ENCODE measurements at regions not wholly inside any gene's neighbourhood (a gene's known extent, or its start where the extent isn't known, plus 50 kb on each side); places are given as distances from the start of the nearest gene placed in this dataset.

- DNase-seq: no peak
Measured at GRCh38 chr5:174236070-174236469, 190.6 kb downstream of the NSG2 start.

- DNase-seq: no peak
Measured at GRCh38 chr5:174239718-174240117, 194.2 kb downstream of the NSG2 start.

GRCh38 chr5:174242573-174242972, 197.1 kb downstream of the NSG2 start:
- no peak for DNase-seq

- DNase-seq: no peak
Measured at GRCh38 chr5:174243904-174244303, 198.4 kb downstream of the NSG2 start.

DNA sequence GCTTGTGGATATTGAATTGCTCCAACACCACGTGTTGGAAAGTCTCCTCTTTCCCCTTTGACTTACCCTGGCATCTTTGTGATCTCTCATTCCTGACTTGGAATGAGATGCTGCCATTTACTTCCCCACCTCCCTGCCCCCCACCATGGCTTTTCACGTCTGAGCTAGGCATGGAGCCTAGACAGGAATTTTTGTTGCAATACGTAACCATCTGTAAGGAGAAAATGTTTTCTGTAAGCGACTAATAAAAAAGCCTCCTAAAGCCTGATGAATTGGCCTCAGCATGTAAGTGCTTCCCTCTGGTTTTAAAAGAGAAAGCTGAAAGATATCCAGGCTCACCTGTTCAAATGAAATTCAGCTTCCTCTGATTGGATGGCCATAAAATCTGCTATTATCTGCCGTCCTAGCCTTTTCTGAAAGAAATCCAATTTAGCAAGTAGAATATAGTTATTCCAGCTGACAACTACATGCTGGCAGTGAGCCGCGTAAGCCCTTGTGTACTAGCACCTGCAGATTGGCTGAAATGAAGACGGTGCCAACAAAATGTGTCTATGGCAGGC, 200.1 kb downstream of the NSG2 start:
- DNase-seq: no peak

- DNase-seq: no peak
Measured at GRCh38 chr5:174246743-174247142, 201.2 kb downstream of the NSG2 start.

GRCh38 chr5:174247301-174247700, 201.8 kb downstream of the NSG2 start:
- DNase-seq: no peak

- no peak for DNase-seq
Measured at GRCh38 chr5:174251305-174252000, 205.9 kb downstream of the NSG2 start.

DNA sequence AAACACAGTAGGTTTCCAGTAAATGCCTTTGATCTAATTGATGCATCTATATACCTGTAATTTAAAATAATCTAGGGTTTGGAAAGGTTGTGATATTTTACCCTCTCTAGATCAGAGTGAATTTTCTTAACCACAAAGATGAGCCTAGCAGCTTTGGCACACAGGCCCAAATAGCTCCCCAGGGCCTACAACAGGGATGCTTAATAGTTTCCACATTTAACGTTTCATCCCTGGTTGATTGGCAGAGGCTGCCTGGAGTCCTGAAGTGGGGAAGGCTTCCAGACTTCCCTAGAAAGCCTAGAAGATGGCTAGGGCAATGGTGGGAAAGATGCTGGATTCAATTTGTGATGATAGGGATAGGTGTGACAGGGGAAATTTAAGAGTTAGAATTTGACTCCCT, 206.6 kb downstream of the NSG2 start:
- no peak for DNase-seq

GRCh38 chr5:174259696-174260420, 214.4 kb downstream of the NSG2 start:
- DNase-seq: no peak

GRCh38 chr5:174271316-174271715, 225.8 kb downstream of the NSG2 start:
- DNase-seq: no peak

GRCh38 chr5:174272671-174273070, 227.2 kb downstream of the NSG2 start:
- no peak for DNase-seq

- no peak for DNase-seq
Measured at GRCh38 chr5:174273325-174273724, 227.8 kb downstream of the NSG2 start.

DNA sequence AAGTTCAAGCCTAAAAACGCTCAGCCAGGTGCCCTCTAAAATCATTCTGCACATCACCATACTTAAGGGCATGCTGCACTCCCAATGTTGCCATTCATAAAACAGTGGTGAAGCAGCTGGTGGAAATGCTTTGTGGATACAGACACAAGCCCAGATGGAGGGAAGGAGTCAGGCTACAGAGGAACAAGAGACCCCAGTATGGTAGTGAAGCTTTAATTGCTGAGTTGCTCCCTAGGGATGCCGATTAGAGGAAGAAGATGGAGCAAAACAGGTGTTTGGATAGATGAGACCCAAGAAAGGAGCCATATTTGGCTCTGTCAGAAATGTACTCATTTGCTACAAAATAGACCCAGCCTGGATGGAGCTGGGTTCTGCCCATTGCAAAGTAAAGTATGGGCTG, 230.5 kb downstream of the NSG2 start:
- no peak for DNase-seq

GRCh38 chr5:174281089-174281760, 235.7 kb downstream of the NSG2 start:
- DNase-seq: no peak

GRCh38 chr5:174281855-174282254, 236.3 kb downstream of the NSG2 start:
- no peak for DNase-seq

GRCh38 chr5:174282391-174282790, 236.9 kb downstream of the NSG2 start:
- DNase-seq: no peak

GRCh38 chr5:174283211-174284005, 237.9 kb downstream of the NSG2 start:
- DNase-seq: no peak

GRCh38 chr5:174284873-174285272, 239.4 kb downstream of the NSG2 start:
- DNase-seq: no peak

DNA sequence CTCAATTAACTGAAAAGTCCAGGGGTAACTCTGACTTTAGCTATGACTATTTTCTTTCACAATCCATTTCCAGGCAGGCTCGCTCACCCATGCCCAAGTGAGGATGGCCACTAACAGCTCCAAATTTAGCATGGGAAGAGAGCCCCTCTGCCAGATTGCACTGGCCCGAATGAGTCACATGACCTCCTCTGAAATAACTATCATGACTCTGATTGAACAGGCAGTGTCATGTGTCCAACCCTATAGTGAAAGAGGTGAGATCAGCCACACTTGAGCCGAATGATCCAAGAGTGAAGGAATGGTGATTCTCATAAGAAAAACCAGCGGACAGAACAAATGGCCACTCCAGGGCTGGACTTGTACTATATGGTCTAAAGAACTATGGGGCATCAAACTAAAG, 242.3 kb downstream of the NSG2 start:
- no peak for DNase-seq

GRCh38 chr5:174288439-174288838, 242.9 kb downstream of the NSG2 start:
- no peak for DNase-seq

DNA sequence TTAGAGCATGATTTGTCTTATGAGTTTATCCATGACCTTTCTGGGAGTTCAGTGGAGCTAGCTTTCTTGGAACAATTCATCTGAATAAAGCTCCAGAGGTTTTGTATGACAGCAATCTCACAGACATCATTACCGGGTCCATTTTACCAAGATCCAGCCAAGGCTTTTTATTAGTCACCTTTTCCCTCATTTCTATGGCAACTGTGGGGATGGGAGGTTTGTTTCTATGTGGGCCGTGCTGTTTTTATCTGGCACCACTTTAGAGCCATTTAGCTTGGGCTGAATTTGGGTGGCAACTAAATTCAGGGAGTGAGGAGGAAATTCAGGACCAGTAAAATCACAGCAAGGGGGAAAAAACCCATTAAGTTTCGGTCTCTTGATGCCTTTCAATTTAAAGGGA, 245.7 kb downstream of the NSG2 start:
- no peak for DNase-seq

DNA sequence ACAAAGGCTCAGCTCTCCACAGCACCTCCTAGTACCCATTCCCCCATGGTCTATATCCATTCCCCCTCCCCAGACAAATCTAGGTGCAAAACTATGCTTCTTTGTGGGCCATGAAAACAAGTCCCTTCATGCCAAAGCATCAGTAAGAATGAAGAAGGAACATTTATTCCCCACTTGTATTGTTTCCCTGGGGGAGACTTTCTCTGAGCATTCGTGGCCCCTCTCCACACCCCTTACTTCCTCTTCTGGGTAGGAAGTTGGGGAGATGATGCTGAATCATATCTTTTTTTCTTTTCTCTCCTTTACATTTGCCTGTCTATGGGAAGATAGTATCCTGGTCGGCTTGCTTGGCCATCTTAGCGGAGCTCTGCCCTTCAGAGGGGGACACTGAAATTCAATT, 246.8 kb downstream of the NSG2 start:
- DNase-seq: no peak

Measured in NCI-H187 treated with DMSO at 0.1 percent for 48 hours (cell line).